ENCODE measurements at regions not wholly inside any gene's neighbourhood (a gene's known extent, or its start where the extent isn't known, plus 50 kb on each side); places are given as distances from the start of the nearest gene placed in this dataset.

- no peak overlapping the region for H3K4me3 ChIP-seq (replicated peaks; ENCODE audit: low read depth, low read length)
- no peak for DNase-seq (ENCODE audit: extremely low read depth, low read depth)
- TF ChIP-seq CTCF (IDR thresholded peaks at IDR 0.05; ENCODE audit: low read depth, low read length, missing control alignments): no peak
Measured at GRCh38 chr4:38242822-38243387, 282.7 kb downstream of the PTTG2 start.

- no peak overlapping the region for H3K4me3 ChIP-seq (replicated peaks; ENCODE audit: low read depth, low read length)
- DNase-seq (ENCODE audit: extremely low read depth, low read depth): no peak
- no peak for TF ChIP-seq CTCF (IDR thresholded peaks at IDR 0.05; ENCODE audit: low read depth, low read length, missing control alignments)
Measured at GRCh38 chr4:38243388-38244053, 283.3 kb downstream of the PTTG2 start.

DNA sequence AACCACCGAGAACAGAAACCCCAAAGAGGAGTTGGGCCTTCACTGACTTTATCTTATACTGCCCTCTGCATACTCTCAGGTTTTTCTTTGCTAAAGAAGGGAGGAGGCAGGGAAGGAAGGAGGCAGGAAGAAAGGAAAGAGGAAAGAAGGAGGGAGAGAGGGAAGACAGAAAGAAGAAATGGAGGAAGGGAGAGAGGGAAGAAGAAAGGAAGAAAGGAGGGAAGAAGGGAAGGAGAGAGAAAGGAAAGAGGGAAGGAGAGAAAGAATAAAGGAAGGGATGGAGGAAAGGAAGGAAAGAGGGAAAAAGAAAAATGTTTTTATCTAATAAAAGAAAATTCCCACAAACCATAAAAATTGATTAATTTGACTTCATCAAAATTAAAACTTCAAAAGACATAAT lies 294.6 kb downstream of the PTTG2 start:
- TF ChIP-seq CTCF (IDR thresholded peaks at IDR 0.05; ENCODE audit: low read depth, low read length, missing control alignments): no peak
- no peak for DNase-seq (ENCODE audit: extremely low read depth, low read depth)

GRCh38 chr4:38255572-38255971 lies 295.4 kb downstream of the PTTG2 start:
- no peak overlapping the region for H3K4me3 ChIP-seq (replicated peaks; ENCODE audit: low read depth, low read length)
- no peak for TF ChIP-seq CTCF (IDR thresholded peaks at IDR 0.05; ENCODE audit: low read depth, low read length, missing control alignments)
- no peak for DNase-seq (ENCODE audit: extremely low read depth, low read depth)

More for the DNA sequence above, 294.6 kb downstream of the PTTG2 start:
- H3K4me3 ChIP-seq (replicated peaks; ENCODE audit: low read depth, low read length): no peak overlapping the region

DNA sequence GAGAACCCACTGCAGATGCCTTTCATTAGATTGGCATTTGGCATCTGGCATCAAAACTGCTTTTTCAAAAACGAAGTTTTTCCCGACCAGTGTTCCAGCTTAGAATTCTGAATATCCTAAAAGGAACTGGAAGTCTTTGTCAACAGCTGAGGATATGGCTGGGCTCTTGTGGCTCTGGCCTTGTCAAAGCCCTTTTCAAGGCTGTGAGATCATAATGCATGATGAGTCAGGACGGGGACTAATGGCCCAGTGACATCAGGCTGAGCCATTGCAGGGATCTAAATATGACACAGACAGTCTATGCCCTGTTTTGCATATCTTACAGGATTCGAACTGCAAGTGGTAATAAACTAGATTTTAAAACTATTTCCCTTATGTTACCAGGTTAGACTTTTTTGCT lies 306.4 kb downstream of the PTTG2 start:
- DNase-seq (ENCODE audit: extremely low read depth, low read depth): no peak
- no peak for TF ChIP-seq CTCF (IDR thresholded peaks at IDR 0.05; ENCODE audit: low read depth, low read length, missing control alignments)
- no peak overlapping the region for H3K4me3 ChIP-seq (replicated peaks; ENCODE audit: low read depth, low read length)

GRCh38 chr4:38268108-38268820 lies 308.1 kb downstream of the PTTG2 start:
- no peak overlapping the region for H3K4me3 ChIP-seq (replicated peaks; ENCODE audit: low read depth, low read length)
- TF ChIP-seq CTCF (IDR thresholded peaks at IDR 0.05; ENCODE audit: low read depth, low read length, missing control alignments): no peak
- DNase-seq (ENCODE audit: extremely low read depth, low read depth): no peak

Data from HFF-Myc (cell line).